ENCODE measurements at regions not wholly inside any gene's neighbourhood (a gene's known extent, or its start where the extent isn't known, plus 50 kb on each side); places are given as distances from the start of the nearest gene placed in this dataset.
"Not testable (repeated sequence)": the region's sequence is repeated elsewhere in the genome, so short reads cannot be mapped to it uniquely, and the experiment has no call there.

GRCh38 chr9:106467113-106467864 lies 395.7 kb upstream of the ZNF462 start:
- Histone ChIP-seq H2AFZ (ENCODE audit: low read depth, low read length) (peak overlapping the region; percentile 13), H3K9me3 (ENCODE audit: low read length) (no peaks in the 10 kb centered on the region), H3K4me1 (ENCODE audit: insufficient read depth, low read length) (peaks cover 10% of the 10 kb centered on the region), H3K36me3 (ENCODE audit: insufficient read depth, low read length) (no peaks in the 10 kb centered on the region), H3K27me3 (ENCODE audit: insufficient read depth, low read length) (no peaks in the 10 kb centered on the region), H3K4me3 (ENCODE audit: low read length) (no peak overlapping the region)

- Histone ChIP-seq H3K27me3 (ENCODE audit: insufficient read depth, low read length) (no peaks in the 10 kb centered on the region), H3K4me1 (ENCODE audit: insufficient read depth, low read length) (peaks cover 10% of the 10 kb centered on the region), H3K36me3 (ENCODE audit: insufficient read depth, low read length) (no peaks in the 10 kb centered on the region), H3K9me3 (ENCODE audit: low read length) (no peaks in the 10 kb centered on the region), H2AFZ (ENCODE audit: low read depth, low read length) (no peak overlapping the region), H3K4me3 (ENCODE audit: low read length) (no peak overlapping the region)
These were observed 395.2 kb upstream of the ZNF462 start for GRCh38 chr9:106467865-106468164.

GRCh38 chr9:106468431-106468830 lies 394.5 kb upstream of the ZNF462 start:
- Histone ChIP-seq H2AFZ (ENCODE audit: low read depth, low read length) (no peak overlapping the region), H3K27me3 (ENCODE audit: insufficient read depth, low read length) (no peaks in the 10 kb centered on the region), H3K4me3 (ENCODE audit: low read length) (no peak overlapping the region)

GRCh38 chr9:106478312-106478711 lies 384.7 kb upstream of the ZNF462 start:
- H3K4me1 ChIP-seq (ENCODE audit: insufficient read depth, low read length), result no peaks in the 10 kb centered on the region
- H3K36me3 ChIP-seq (ENCODE audit: insufficient read depth, low read length), result no peaks in the 10 kb centered on the region

More at GRCh38 chr9:106468431-106468830, 394.5 kb upstream of the ZNF462 start:
- Histone ChIP-seq H3K36me3 (ENCODE audit: insufficient read depth, low read length) (no peaks in the 10 kb centered on the region), H3K9me3 (ENCODE audit: low read length) (no peaks in the 10 kb centered on the region), H3K4me1 (ENCODE audit: insufficient read depth, low read length) (peaks cover 10% of the 10 kb centered on the region)

GRCh38 chr9:106478727-106479126 lies 384.2 kb upstream of the ZNF462 start:
- H2AFZ ChIP-seq (ENCODE audit: low read depth, low read length), result no peak overlapping the region
- H3K36me3 ChIP-seq (ENCODE audit: insufficient read depth, low read length), result no peaks in the 10 kb centered on the region
- no peaks in the 10 kb centered on the region for H3K27me3 ChIP-seq (ENCODE audit: insufficient read depth, low read length)
- no peaks in the 10 kb centered on the region for H3K4me1 ChIP-seq (ENCODE audit: insufficient read depth, low read length)
- H3K4me3 ChIP-seq (ENCODE audit: low read length), result no peak overlapping the region
- H3K9me3 ChIP-seq (ENCODE audit: low read length), result peaks cover 1% of the 10 kb centered on the region

More at GRCh38 chr9:106478312-106478711, 384.7 kb upstream of the ZNF462 start:
- Histone ChIP-seq H2AFZ (ENCODE audit: low read depth, low read length) (no peak overlapping the region), H3K4me3 (ENCODE audit: low read length) (no peak overlapping the region), H3K27me3 (ENCODE audit: insufficient read depth, low read length) (no peaks in the 10 kb centered on the region), H3K9me3 (ENCODE audit: low read length) (peaks cover 1% of the 10 kb centered on the region)

GRCh38 chr9:106479679-106480078 lies 383.3 kb upstream of the ZNF462 start:
- no peaks in the 10 kb centered on the region for H3K4me1 ChIP-seq (ENCODE audit: insufficient read depth, low read length)
- no peaks in the 10 kb centered on the region for H3K27me3 ChIP-seq (ENCODE audit: insufficient read depth, low read length)
- no peaks in the 10 kb centered on the region for H3K9me3 ChIP-seq (ENCODE audit: low read length)
- H3K36me3 ChIP-seq (ENCODE audit: insufficient read depth, low read length), result no peaks in the 10 kb centered on the region
- H3K4me3 ChIP-seq (ENCODE audit: low read length), result no peak overlapping the region
- H2AFZ ChIP-seq (ENCODE audit: low read depth, low read length), result no peak overlapping the region

- Histone ChIP-seq H3K4me3 (ENCODE audit: low read length) (no peak overlapping the region), H2AFZ (ENCODE audit: low read depth, low read length) (no peak overlapping the region), H3K27me3 (ENCODE audit: insufficient read depth, low read length) (no peaks in the 10 kb centered on the region), H3K4me1 (ENCODE audit: insufficient read depth, low read length) (no peaks in the 10 kb centered on the region), H3K36me3 (ENCODE audit: insufficient read depth, low read length) (no peaks in the 10 kb centered on the region), H3K9me3 (ENCODE audit: low read length) (no peaks in the 10 kb centered on the region)
These were observed 381.9 kb upstream of the ZNF462 start for GRCh38 chr9:106481013-106481609.

GRCh38 chr9:106482733-106483132 lies 380.2 kb upstream of the ZNF462 start:
- no peaks in the 10 kb centered on the region for H3K36me3 ChIP-seq (ENCODE audit: insufficient read depth, low read length)
- H3K4me3 ChIP-seq (ENCODE audit: low read length), result no peak overlapping the region
- no peaks in the 10 kb centered on the region for H3K27me3 ChIP-seq (ENCODE audit: insufficient read depth, low read length)
- H3K9me3 ChIP-seq (ENCODE audit: low read length), result no peaks in the 10 kb centered on the region
- H3K4me1 ChIP-seq (ENCODE audit: insufficient read depth, low read length), result peaks cover 6% of the 10 kb centered on the region
- no peak overlapping the region for H2AFZ ChIP-seq (ENCODE audit: low read depth, low read length)

GRCh38 chr9:106486685-106487084 lies 376.3 kb upstream of the ZNF462 start:
- peaks cover 6% of the 10 kb centered on the region for H3K4me1 ChIP-seq (ENCODE audit: insufficient read depth, low read length)
- no peak overlapping the region for H3K4me3 ChIP-seq (ENCODE audit: low read length)
- H3K36me3 ChIP-seq (ENCODE audit: insufficient read depth, low read length), result no peaks in the 10 kb centered on the region
- no peak overlapping the region for H2AFZ ChIP-seq (ENCODE audit: low read depth, low read length)
- H3K27me3 ChIP-seq (ENCODE audit: insufficient read depth, low read length), result no peaks in the 10 kb centered on the region
- H3K9me3 ChIP-seq (ENCODE audit: low read length), result no peaks in the 10 kb centered on the region

- no peaks in the 10 kb centered on the region for H3K36me3 ChIP-seq (ENCODE audit: insufficient read depth, low read length)
- no peaks in the 10 kb centered on the region for H3K9me3 ChIP-seq (ENCODE audit: low read length)
- no peak overlapping the region for H3K4me3 ChIP-seq (ENCODE audit: low read length)
- no peak overlapping the region for H2AFZ ChIP-seq (ENCODE audit: low read depth, low read length)
- H3K27me3 ChIP-seq (ENCODE audit: insufficient read depth, low read length), result no peaks in the 10 kb centered on the region
- H3K4me1 ChIP-seq (ENCODE audit: insufficient read depth, low read length), result peaks cover 6% of the 10 kb centered on the region
These were observed 375.7 kb upstream of the ZNF462 start for GRCh38 chr9:106487266-106487665.

GRCh38 chr9:106492126-106492525 lies 370.8 kb upstream of the ZNF462 start:
- not testable (repeated sequence) for H3K9me3 ChIP-seq (ENCODE audit: low read length); H3K4me3 ChIP-seq (ENCODE audit: low read length); H3K27me3 ChIP-seq (ENCODE audit: insufficient read depth, low read length); H3K36me3 ChIP-seq (ENCODE audit: insufficient read depth, low read length); H2AFZ ChIP-seq (ENCODE audit: low read depth, low read length); H3K4me1 ChIP-seq (ENCODE audit: insufficient read depth, low read length)

- Histone ChIP-seq H3K4me3 (ENCODE audit: low read length) (no peak overlapping the region), H3K27me3 (ENCODE audit: insufficient read depth, low read length) (no peaks in the 10 kb centered on the region), H2AFZ (ENCODE audit: low read depth, low read length) (no peak overlapping the region), H3K9me3 (ENCODE audit: low read length) (peaks cover 1% of the 10 kb centered on the region), H3K4me1 (ENCODE audit: insufficient read depth, low read length) (no peaks in the 10 kb centered on the region), H3K36me3 (ENCODE audit: insufficient read depth, low read length) (no peaks in the 10 kb centered on the region)
These were observed 362.8 kb upstream of the ZNF462 start for GRCh38 chr9:106500171-106500570.

GRCh38 chr9:106501210-106501609 lies 361.8 kb upstream of the ZNF462 start:
- not testable (repeated sequence) for H2AFZ ChIP-seq (ENCODE audit: low read depth, low read length)

GRCh38 chr9:106502930-106503329 lies 360.0 kb upstream of the ZNF462 start:
- peaks cover 1% of the 10 kb centered on the region for H3K9me3 ChIP-seq (ENCODE audit: low read length)
- H3K27me3 ChIP-seq (ENCODE audit: insufficient read depth, low read length), result no peaks in the 10 kb centered on the region
- no peaks in the 10 kb centered on the region for H3K4me1 ChIP-seq (ENCODE audit: insufficient read depth, low read length)
- no peak overlapping the region for H3K4me3 ChIP-seq (ENCODE audit: low read length)
- H2AFZ ChIP-seq (ENCODE audit: low read depth, low read length), result no peak overlapping the region
- H3K36me3 ChIP-seq (ENCODE audit: insufficient read depth, low read length), result no peaks in the 10 kb centered on the region

More at GRCh38 chr9:106501210-106501609, 361.8 kb upstream of the ZNF462 start:
- not testable (repeated sequence) for H3K36me3 ChIP-seq (ENCODE audit: insufficient read depth, low read length); H3K4me3 ChIP-seq (ENCODE audit: low read length); H3K4me1 ChIP-seq (ENCODE audit: insufficient read depth, low read length); H3K27me3 ChIP-seq (ENCODE audit: insufficient read depth, low read length); H3K9me3 ChIP-seq (ENCODE audit: low read length)
